MCF 10A (cell line): ENCODE measurements at regions not wholly inside any gene's neighbourhood (a gene's known extent, or its start where the extent isn't known, plus 50 kb on each side); places are given as distances from the start of the nearest gene placed in this dataset.
A peak's percentile ranks its signal among the peaks of the same experiment; 100 is the strongest.

ENCODE experiments used
- BruUV-seq: library from RNA; stranded (reverse); fragments of 400-500 nt; replicated peaks from 2 replicates; lab custom pipeline; 2021; lab: Mats Ljungman, UMichigan
- CTCF ChIA-PET: fragments of 300-600 bp; sonication (Branson Sonifier 250); formaldehyde crosslinking; extraction: SDS; loops from one replicate; lab custom pipeline; 2021; ENCODE audit warnings: antibody characterized with exemption, inconsistent platforms; lab: Yijun Ruan, JAX
- POLR2A ChIA-PET: fragments of 300-600, 350-650 bp; sonication (Branson Sonifier 250); formaldehyde crosslinking; extraction: SDS; loops from one replicate; lab custom pipeline; 2020; ENCODE audit warnings: antibody characterized with exemption, inconsistent platforms; lab: Yijun Ruan, JAX
- DNase-seq: peaks from one replicate; pipeline ENCODE4 v3.0.0-alpha.2; 2018; ENCODE audit not compliant: unreplicated experiment
- H3K27ac Mint-ChIP-seq: one replicate; pipeline ENCODE4 v1.8.0; 2022; ENCODE audit warnings: mild to moderate bottlenecking, low read depth, mixed read lengths; ENCODE audit not compliant: unreplicated experiment
- H3K27me3 Mint-ChIP-seq: one replicate; pipeline ENCODE4 v1.8.0; 2022; ENCODE audit warnings: mixed read lengths; ENCODE audit not compliant: insufficient read depth, unreplicated experiment
- H3K36me3 Mint-ChIP-seq: one replicate; pipeline ENCODE4 v1.8.0; 2022; ENCODE audit warnings: mild to moderate bottlenecking, moderate library complexity, mixed read lengths; ENCODE audit not compliant: insufficient read depth, unreplicated experiment
- H3K4me1 Mint-ChIP-seq: one replicate; pipeline ENCODE4 v1.8.0; 2022; ENCODE audit warnings: mixed read lengths; ENCODE audit not compliant: insufficient read depth, unreplicated experiment
- H3K4me3 Mint-ChIP-seq: one replicate; pipeline ENCODE4 v1.8.0; 2022; ENCODE audit warnings: mild to moderate bottlenecking, moderate library complexity, mixed read lengths; ENCODE audit not compliant: unreplicated experiment
- H3K9me3 Mint-ChIP-seq: one replicate; pipeline ENCODE4 v1.8.0; 2022; ENCODE audit warnings: mixed read lengths; ENCODE audit not compliant: unreplicated experiment
- intact Hi-C: fragments of 100-400 bp; cut with micrococcal nuclease; formaldehyde crosslinking; loops from 2 replicates; pipeline ENCODE4 v1.14.1; 2022
- TF ChIP-seq, protein P1 (sequence below): fragments of 200-600 bp; IDR thresholded peaks from one replicate; pipeline ENCODE4 v1.8.0; 2022; ENCODE audit warnings: antibody characterized with exemption, mild to moderate bottlenecking; ENCODE audit not compliant: unreplicated experiment

DNA sequence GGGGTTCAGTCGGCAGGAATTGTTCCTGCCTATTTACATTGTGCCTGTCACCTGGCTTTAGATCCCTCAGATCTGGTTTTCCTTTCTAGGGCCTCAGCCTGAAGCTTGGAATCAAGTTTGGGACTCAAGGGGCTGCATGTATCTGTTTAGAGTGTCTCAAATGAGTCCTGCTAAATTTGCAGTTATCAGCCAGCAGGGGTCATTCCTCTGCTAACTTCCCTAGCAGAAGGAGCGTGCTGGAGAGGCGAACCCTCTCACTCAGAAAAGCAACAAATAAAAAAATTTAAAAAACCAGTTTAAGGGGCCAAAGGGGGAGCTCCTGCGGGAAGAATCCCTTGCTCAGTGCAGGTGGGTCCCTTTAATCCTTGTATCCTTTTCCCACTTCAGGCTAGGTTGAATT, 1220.2 kb downstream of the JRKL start:
- TF ChIP-seq, protein P1, sequence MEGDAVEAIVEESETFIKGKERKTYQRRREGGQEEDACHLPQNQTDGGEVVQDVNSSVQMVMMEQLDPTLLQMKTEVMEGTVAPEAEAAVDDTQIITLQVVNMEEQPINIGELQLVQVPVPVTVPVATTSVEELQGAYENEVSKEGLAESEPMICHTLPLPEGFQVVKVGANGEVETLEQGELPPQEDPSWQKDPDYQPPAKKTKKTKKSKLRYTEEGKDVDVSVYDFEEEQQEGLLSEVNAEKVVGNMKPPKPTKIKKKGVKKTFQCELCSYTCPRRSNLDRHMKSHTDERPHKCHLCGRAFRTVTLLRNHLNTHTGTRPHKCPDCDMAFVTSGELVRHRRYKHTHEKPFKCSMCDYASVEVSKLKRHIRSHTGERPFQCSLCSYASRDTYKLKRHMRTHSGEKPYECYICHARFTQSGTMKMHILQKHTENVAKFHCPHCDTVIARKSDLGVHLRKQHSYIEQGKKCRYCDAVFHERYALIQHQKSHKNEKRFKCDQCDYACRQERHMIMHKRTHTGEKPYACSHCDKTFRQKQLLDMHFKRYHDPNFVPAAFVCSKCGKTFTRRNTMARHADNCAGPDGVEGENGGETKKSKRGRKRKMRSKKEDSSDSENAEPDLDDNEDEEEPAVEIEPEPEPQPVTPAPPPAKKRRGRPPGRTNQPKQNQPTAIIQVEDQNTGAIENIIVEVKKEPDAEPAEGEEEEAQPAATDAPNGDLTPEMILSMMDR = no peak
- BruUV-seq = no TSS peak
- H3K27me3 Mint-ChIP-seq = peaks cover 79% of the 10 kb centered on the region
- no peaks in the 10 kb centered on the region for H3K36me3 Mint-ChIP-seq
- H3K4me3 Mint-ChIP-seq = no peak overlapping the region
- H3K27ac Mint-ChIP-seq = no peak overlapping the region
- peak; percentile 28 for DNase-seq
- H3K4me1 Mint-ChIP-seq = no peaks in the 10 kb centered on the region
- POLR2A ChIA-PET = no interaction called here
- CTCF ChIA-PET = interaction anchor here (0.6 kb wide), 1 partner anchor 742 kb away, joined by 3 read pairs; no protein-coding TSS in a partner anchor
- intact Hi-C loops = no loop called here
- no peaks in the 10 kb centered on the region for H3K9me3 Mint-ChIP-seq

DNA sequence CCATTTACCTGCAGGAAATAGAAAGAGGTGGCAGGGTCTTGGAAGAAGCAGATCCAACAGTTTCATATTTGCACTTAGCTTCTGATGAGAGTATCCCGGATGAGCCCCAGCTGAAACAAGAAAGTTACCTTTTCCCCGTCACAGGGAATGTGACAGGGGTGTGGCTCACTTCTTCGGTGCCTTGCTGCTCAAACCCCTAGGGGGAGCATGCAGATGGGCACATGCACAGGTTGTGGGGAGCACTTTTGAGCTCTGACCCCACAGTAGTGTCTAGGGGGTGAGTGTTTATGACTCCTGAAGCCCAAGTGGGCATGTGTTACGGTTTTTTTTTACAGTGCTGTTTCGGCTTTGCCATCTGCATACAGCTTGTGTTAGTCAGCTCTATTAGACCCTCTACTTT, 1221.0 kb downstream of the JRKL start:
- CTCF ChIA-PET = interaction anchor here (0.9 kb wide), 1 partner anchor 39 kb away, joined by 7 read pairs; no protein-coding TSS in a partner anchor
- peak; percentile 2 for DNase-seq

DNA sequence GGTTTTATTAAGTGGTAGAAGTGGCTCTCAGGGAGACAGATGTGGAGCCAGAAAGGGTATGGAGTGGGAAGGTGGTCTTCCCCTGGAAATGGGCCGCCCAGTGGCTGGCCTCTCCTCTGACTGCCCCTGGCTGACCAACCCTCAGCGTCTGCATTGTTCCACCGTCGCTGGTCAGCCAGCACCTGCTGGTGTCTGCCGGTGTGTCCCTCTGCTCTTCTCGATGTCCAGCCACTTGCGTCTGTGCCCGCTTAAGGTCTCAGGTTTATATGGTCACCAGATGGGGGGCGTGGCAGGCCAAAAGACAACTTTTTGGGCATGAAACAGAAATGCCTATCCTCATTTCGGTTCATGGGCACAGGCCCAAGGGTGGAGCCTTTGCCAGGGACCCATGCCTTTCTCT, 1221.5 kb downstream of the JRKL start:
- H3K9me3 Mint-ChIP-seq = no peaks in the 10 kb centered on the region
- DNase-seq = no peak
- peaks cover 76% of the 10 kb centered on the region for H3K27me3 Mint-ChIP-seq
- intact Hi-C loops = no loop called here
- POLR2A ChIA-PET = no interaction called here
- TF ChIP-seq, protein P1 = no peak
- CTCF ChIA-PET = interaction anchor here (0.9 kb wide), 1 partner anchor 39 kb away, joined by 7 read pairs; no protein-coding TSS in a partner anchor
- H3K4me1 Mint-ChIP-seq = no peaks in the 10 kb centered on the region
- H3K4me3 Mint-ChIP-seq = no peak overlapping the region
- BruUV-seq = no TSS peak
- H3K27ac Mint-ChIP-seq = no peak overlapping the region
- no peaks in the 10 kb centered on the region for H3K36me3 Mint-ChIP-seq

More for the DNA sequence above, 1221.0 kb downstream of the JRKL start:
- Mint-ChIP-seq H3K27me3 (peaks cover 79% of the 10 kb centered on the region), H3K27ac (no peak overlapping the region), H3K4me1 (no peaks in the 10 kb centered on the region), H3K4me3 (no peak overlapping the region), H3K36me3 (no peaks in the 10 kb centered on the region), H3K9me3 (no peaks in the 10 kb centered on the region)
- POLR2A ChIA-PET = no interaction called here
- intact Hi-C loops = no loop called here
- BruUV-seq = no TSS peak
- TF ChIP-seq, protein P1 = no peak

DNA sequence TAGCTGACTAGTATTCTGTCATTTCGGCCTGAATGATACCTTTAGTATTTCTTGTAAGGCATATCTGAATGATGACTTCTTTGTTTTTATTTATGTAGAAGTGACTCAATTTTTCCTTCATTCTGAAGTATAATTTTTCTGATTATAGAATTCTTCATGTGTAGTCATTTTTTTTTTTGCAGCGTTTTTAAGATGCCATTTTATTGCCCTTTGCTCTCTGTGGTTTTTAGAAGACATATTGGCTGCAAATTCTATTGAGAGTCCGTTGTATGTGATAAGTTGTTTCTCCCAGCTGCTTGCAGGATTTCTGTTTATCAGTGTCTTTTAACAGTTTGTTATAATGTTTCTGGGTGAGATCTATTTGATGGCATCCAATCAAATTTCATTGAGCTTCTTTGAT, 1224.8 kb downstream of the JRKL start:
- ChIA-PET CTCF (interaction anchor here (0.6 kb wide), 1 partner anchor 1314 kb away, joined by 3 read pairs; no protein-coding TSS in a partner anchor), POLR2A (interaction anchor here (0.7 kb wide), 1 partner anchor 405 kb away, joined by 3 read pairs; no protein-coding TSS in a partner anchor)
- no peaks in the 10 kb centered on the region for H3K4me1 Mint-ChIP-seq
- no TSS peak for BruUV-seq
- no peaks in the 10 kb centered on the region for H3K9me3 Mint-ChIP-seq
- H3K27ac Mint-ChIP-seq = no peak overlapping the region
- no peak for DNase-seq
- H3K36me3 Mint-ChIP-seq = no peaks in the 10 kb centered on the region
- TF ChIP-seq, protein P1 = no peak
- intact Hi-C loops = no loop called here
- H3K27me3 Mint-ChIP-seq = peaks cover 60% of the 10 kb centered on the region
- no peak overlapping the region for H3K4me3 Mint-ChIP-seq
